Lower lobe of right lung (tissue), 2 donors: ENCODE measurements at regions not wholly inside any gene's neighbourhood (a gene's known extent, or its start where the extent isn't known, plus 50 kb on each side); places are given as distances from the start of the nearest gene placed in this dataset.

Experiments
- ATAC-seq, 2 donors: fragments of 200-7000 bp; cut with Tn5 transposase; one replicate each; pipeline ENCODE4 v1.9.1; 2020 to 2022; ENCODE audit warnings: mild to moderate bottlenecking in 2 of 2, moderate library complexity in 2 of 2
- DNase-seq: peaks from one replicate; pipeline ENCODE4 v3.0.0-alpha.2; 2020
- H3K27ac ChIP-seq: fragments of 200-600 bp; one replicate; pipeline ENCODE4 v1.8.0; 2022
- H3K27me3 ChIP-seq: fragments of 200-600 bp; one replicate; pipeline ENCODE4 v1.8.0; 2022; ENCODE audit warnings: low read depth
- H3K36me3 ChIP-seq: fragments of 200-600 bp; one replicate; pipeline ENCODE4 v1.8.0; 2022; ENCODE audit warnings: mild to moderate bottlenecking
- H3K4me1 ChIP-seq: fragments of 200-600 bp; one replicate; pipeline ENCODE4 v1.8.0; 2022
- H3K4me3 ChIP-seq: fragments of 200-600 bp; one replicate; pipeline ENCODE4 v1.8.0; 2022; ENCODE audit warnings: mild to moderate bottlenecking
- H3K9me3 ChIP-seq: fragments of 200-600 bp; one replicate; pipeline ENCODE4 v1.8.0; 2022
- CTCF ChIP-seq: fragments of 200-600 bp; IDR thresholded peaks from one replicate; pipeline ENCODE4 v1.8.0; 2022; ENCODE audit warnings: antibody characterized with exemption, mild to moderate bottlenecking
- intact Hi-C: fragments of 100-400 bp; cut with DNase I; formaldehyde crosslinking; loops from one replicate; pipeline ENCODE4 v1.11.0; 2022
- donor health status: DM: no; HTN: yes; CAD: no; lungs with severe emphysema.

GRCh38 chr9:129340427-129341170 is 162.5 kb upstream of the IER5L start:
- no peak for ATAC-seq
- Histone ChIP-seq H3K4me1 (peaks cover 34% of the 10 kb centered on the region), H3K36me3 (no peaks in the 10 kb centered on the region), H3K9me3 (no peaks in the 10 kb centered on the region), H3K27ac (no peak overlapping the region), H3K4me3 (no peak overlapping the region), H3K27me3 (no peaks in the 10 kb centered on the region)
- no peak for TF ChIP-seq CTCF
- DNase-seq = no peak
- intact Hi-C loops = no loop called here

GRCh38 chr9:129339539-129340157 is 161.6 kb upstream of the IER5L start:
- ATAC-seq (no peak), DNase-seq (no peak)
- intact Hi-C loops = no loop called here
- Histone ChIP-seq H3K27me3 (no peaks in the 10 kb centered on the region), H3K36me3 (no peaks in the 10 kb centered on the region), H3K27ac (peak overlapping the region; percentile 41), H3K4me1 (peaks cover 43% of the 10 kb centered on the region), H3K4me3 (no peak overlapping the region), H3K9me3 (no peaks in the 10 kb centered on the region)
- TF ChIP-seq CTCF = no peak

DNA sequence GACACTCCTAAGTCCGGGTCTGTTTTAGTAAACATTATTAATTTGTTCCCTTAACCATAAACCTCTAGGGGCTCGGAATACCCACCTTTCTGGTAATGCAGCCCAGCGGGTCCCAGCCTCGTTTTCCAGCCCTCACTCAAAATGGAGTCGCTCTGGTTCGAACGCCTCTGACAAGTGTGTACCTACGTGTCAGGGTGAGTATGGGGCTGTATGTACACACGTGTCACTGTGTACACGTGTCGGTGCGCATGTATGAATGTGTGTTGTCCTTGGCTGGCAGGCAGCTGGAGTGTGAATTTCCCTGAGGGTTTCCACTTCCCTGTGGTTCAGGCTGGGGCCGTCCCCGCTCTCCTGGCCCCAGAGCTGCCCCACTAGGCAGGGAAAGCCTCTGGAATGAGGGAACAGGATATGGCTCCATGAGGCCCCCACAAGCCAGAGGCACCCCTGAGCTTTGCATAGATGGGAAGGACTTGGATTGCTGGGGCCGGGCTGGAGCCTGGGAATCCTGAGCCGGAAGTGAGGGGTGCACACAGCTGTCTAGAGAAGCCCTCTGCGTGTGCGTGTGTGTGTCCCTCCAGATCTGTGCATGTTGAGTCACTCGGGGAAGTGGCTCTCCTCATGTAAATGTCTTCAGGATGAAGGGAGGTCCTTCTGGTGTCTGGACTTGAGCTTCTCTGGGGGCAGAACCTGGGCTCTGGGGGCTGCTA is 160.8 kb upstream of the IER5L start:
- no peak for DNase-seq
- H3K4me3 ChIP-seq = no peak overlapping the region
- H3K36me3 ChIP-seq = no peaks in the 10 kb centered on the region
- no peak for TF ChIP-seq CTCF
- no peak for ATAC-seq
- H3K27ac ChIP-seq = peak overlapping the region; percentile 41
- intact Hi-C loops = no loop called here
- no peaks in the 10 kb centered on the region for H3K9me3 ChIP-seq
- H3K4me1 ChIP-seq = peaks cover 51% of the 10 kb centered on the region
- H3K27me3 ChIP-seq = no peaks in the 10 kb centered on the region

DNA sequence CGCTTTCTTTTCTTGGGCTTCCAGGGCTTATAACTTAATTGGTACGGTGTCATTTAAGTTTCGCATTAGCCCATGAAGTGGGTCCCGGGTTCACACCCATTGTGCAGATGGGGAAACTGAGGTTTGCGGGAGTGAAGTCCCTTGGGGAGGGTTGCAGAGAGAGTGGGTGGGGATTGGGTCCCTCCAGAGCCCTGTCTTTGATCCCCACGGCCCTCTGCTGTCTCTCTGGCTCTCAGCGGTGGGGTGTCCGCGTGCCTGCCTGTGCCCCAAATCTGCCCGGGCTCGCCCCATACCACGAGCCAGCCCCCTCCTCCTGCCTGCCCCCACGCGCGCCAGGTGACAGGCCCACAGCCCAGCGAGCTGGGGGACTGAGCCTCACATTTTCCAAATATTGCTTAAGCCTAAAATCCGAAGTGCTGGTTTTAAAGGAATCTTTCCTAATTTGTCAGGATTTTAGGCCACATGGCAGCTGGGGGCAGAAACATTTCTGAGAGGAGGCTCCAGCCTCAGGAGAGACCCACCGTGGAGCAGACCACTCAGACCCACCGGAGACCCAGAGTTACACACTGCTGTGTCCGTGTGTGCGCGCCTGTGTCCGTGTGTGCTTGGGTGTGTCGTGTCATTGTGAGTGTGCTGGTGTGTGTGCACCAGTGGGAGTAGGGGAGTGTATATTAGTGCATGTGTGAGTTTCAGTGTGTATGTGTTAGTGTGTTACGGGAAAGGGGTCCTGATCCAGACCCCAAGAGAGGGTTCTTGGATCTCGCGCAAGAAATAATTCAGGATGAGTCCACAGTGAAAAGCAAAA is 159.5 kb upstream of the IER5L start:
- no peak for ATAC-seq
- H3K4me3 ChIP-seq = peak overlapping the region; percentile 52
- intact Hi-C loops = no loop called here

More for the DNA sequence above, 159.5 kb upstream of the IER5L start:
- DNase-seq = no peak
- Histone ChIP-seq H3K27ac (peak overlapping the region; percentile 90), H3K9me3 (no peaks in the 10 kb centered on the region), H3K27me3 (no peaks in the 10 kb centered on the region), H3K36me3 (no peaks in the 10 kb centered on the region), H3K4me1 (peaks cover 61% of the 10 kb centered on the region)
- TF ChIP-seq CTCF = no peak
